GM12878 (cell line): ENCODE measurements at regions not wholly inside any gene's neighbourhood (a gene's known extent, or its start where the extent isn't known, plus 50 kb on each side); places are given as distances from the start of the nearest gene placed in this dataset.

Source experiments
- ATAC-seq: fragments of 200-7000 bp; cut with Tn5 transposase; 3 replicates; pipeline ENCODE4 v1.9.1; 2020; ENCODE audit warnings: mild to moderate bottlenecking, moderate library complexity
- BruUV-seq: library from RNA; stranded (reverse); fragments of 400-500 nt; replicated peaks from 2 replicates; lab custom pipeline; 2021; lab: Mats Ljungman, UMichigan
- CTCF ChIA-PET: fragments of 300-600 bp; sonication (Branson Sonifier 250); formaldehyde crosslinking; extraction: SDS; loops from one replicate; lab custom pipeline; 2021; ENCODE audit warnings: inconsistent platforms; lab: Yijun Ruan, JAX
- POLR2A ChIA-PET: fragments of 350-600 bp; formaldehyde crosslinking; extraction: SDS; loops from one replicate; lab custom pipeline; 2021; ENCODE audit warnings: inconsistent platforms; lab: Charles Lee
- RAD21 ChIA-PET: fragments of 300-600 bp; sonication (Branson Sonifier 250); formaldehyde crosslinking; loops from one replicate; lab custom pipeline; 2023; ENCODE audit warnings: antibody characterized with exemption; ENCODE audit not compliant: unreplicated experiment; lab: Charles Lee
- SMC1A ChIA-PET: fragments of 300-600 bp; sonication (Branson Sonifier 250); formaldehyde crosslinking; loops from one replicate; lab custom pipeline; 2023; ENCODE audit not compliant: unreplicated experiment, uncharacterized antibody; lab: Charles Lee
- DNase-seq: peaks from one replicate; pipeline ENCODE4 v3.0.0-alpha.2; 2011; ENCODE audit warnings: low read depth, low spot score
- FAIRE-seq: peaks from 3 replicates; lab custom pipeline; 2011; peaks lifted over from hg19 to GRCh38; lab: Jason Lieb, UNC
- H2AFZ ChIP-seq: 2 replicates; pipeline ENCODE4 v1.6.0; 2011; ENCODE audit warnings: low read depth, low read length, control low read depth; ENCODE audit not compliant: control insufficient read depth
- H3K27ac ChIP-seq: 2 replicates; pipeline ENCODE4 v1.5.1; 2011; ENCODE audit warnings: control low read depth; ENCODE audit not compliant: control insufficient read depth, insufficient read depth
- H3K27me3 ChIP-seq, 2 experiments: replicated peaks in 1 of 2; 2 replicates each; pipeline versions ENCODE4 v1.6.0 to v1.6.1; 2011; ENCODE audit warnings: low read length in 1 of 2; ENCODE audit not compliant: control insufficient read depth in 2 of 2, insufficient read depth in 2 of 2
- H3K36me3 ChIP-seq, 2 experiments: 2 replicates each; pipeline ENCODE4 v1.5.1; 2011; ENCODE audit warnings: low read length in 1 of 2; ENCODE audit not compliant: control insufficient read depth in 2 of 2, insufficient read depth in 2 of 2
- H3K4me1 ChIP-seq: 2 replicates; pipeline ENCODE4 v1.6.1; 2011; ENCODE audit warnings: mild to moderate bottlenecking, low read length, moderate library complexity, mixed read lengths; ENCODE audit not compliant: control insufficient read depth, insufficient read depth
- H3K4me2 ChIP-seq: 2 replicates; pipeline ENCODE4 v1.6.0; 2011; ENCODE audit warnings: control low read depth; ENCODE audit not compliant: control insufficient read depth, insufficient read depth
- H3K4me3 ChIP-seq: fragments of 200-600 bp; sonication (generic); 2 replicates; pipeline ENCODE4 v1.5.1; 2016
- H3K79me2 ChIP-seq: 2 replicates; pipeline ENCODE4 v1.6.0; 2011; ENCODE audit warnings: low read length; ENCODE audit not compliant: control insufficient read depth, insufficient read depth
- H3K9ac ChIP-seq: 2 replicates; pipeline ENCODE4 v1.8.0; 2011; ENCODE audit warnings: low read length, control low read depth, mixed read lengths; ENCODE audit not compliant: control insufficient read depth, insufficient read depth
- H3K9me3 ChIP-seq: replicated peaks from 3 replicates; pipeline ENCODE4 v1.5.1; 2011; ENCODE audit warnings: mild to moderate bottlenecking, low read length; ENCODE audit not compliant: control insufficient read depth, insufficient read depth
- H4K20me1 ChIP-seq: 2 replicates; pipeline ENCODE4 v1.6.0; 2011; ENCODE audit not compliant: control insufficient read depth, insufficient read depth
- ATF7 ChIP-seq: fragments of 450-650 bp; IDR thresholded peaks from 2 replicates; pipeline ENCODE4 v1.6.1; 2016; ENCODE audit warnings: low read depth, mild to moderate bottlenecking
- BACH1 ChIP-seq: fragments of 450-650 bp; IDR thresholded peaks from 2 replicates; pipeline ENCODE4 v1.6.1; 2017; ENCODE audit warnings: mild to moderate bottlenecking, borderline replicate concordance
- BRCA1 ChIP-seq: IDR thresholded peaks from 2 replicates; pipeline ENCODE4 v1.6.1; 2011; ENCODE audit warnings: low read depth, low read length, improper control_type of control experiment
- DPF2 ChIP-seq: fragments of 450-650 bp; IDR thresholded peaks from 2 replicates; pipeline ENCODE4 v1.6.1; 2017; ENCODE audit warnings: mild to moderate bottlenecking
- IKZF2 ChIP-seq, 2 experiments: fragments of 450-650 bp; IDR thresholded peaks; 2 replicates each; pipeline ENCODE4 v1.6.1; 2017; ENCODE audit warnings: mild to moderate bottlenecking in 2 of 2, moderate library complexity in 2 of 2
- MTA3 ChIP-seq: IDR thresholded peaks from 2 replicates; pipeline ENCODE4 v1.6.1; 2012; ENCODE audit warnings: low read length, inconsistent platforms, borderline replicate concordance
- NFYB ChIP-seq: IDR thresholded peaks from 2 replicates; pipeline ENCODE4 v1.6.1; 2011; ENCODE audit warnings: low read depth, mild to moderate bottlenecking, low read length, improper control_type of control experiment, moderate library complexity; ENCODE audit not compliant: insufficient read depth
- POLR2A ChIP-seq: IDR thresholded peaks from 2 replicates; pipeline ENCODE4 v1.6.1; 2011; ENCODE audit warnings: low read depth, mild to moderate bottlenecking, low read length
- RBBP5 ChIP-seq: fragments of 200-600 bp; sonication (generic); conservative IDR thresholded peaks from 2 replicates; pipeline ENCODE4 v1.6.1; 2016
- RELA ChIP-seq: fragments of 450-650 bp; IDR thresholded peaks from 2 replicates; pipeline ENCODE4 v1.8.0; 2014; ENCODE audit warnings: borderline replicate concordance; ENCODE audit not compliant: partially characterized antibody
- SMARCA5 ChIP-seq: fragments of 450-650 bp; IDR thresholded peaks from 2 replicates; pipeline ENCODE4 v1.6.1; 2017; ENCODE audit warnings: mild to moderate bottlenecking
- TCF7 ChIP-seq: IDR thresholded peaks from 2 replicates; pipeline ENCODE4 v1.6.1; 2014; ENCODE audit warnings: antibody characterized with exemption, borderline replicate concordance
- YY1 ChIP-seq: IDR thresholded peaks from 2 replicates; pipeline ENCODE4 v1.6.1; 2011; ENCODE audit warnings: low read depth, mild to moderate bottlenecking, low read length
- ZNF24 ChIP-seq: fragments of 450-650 bp; IDR thresholded peaks from 2 replicates; pipeline ENCODE4 v1.6.1; 2017; ENCODE audit warnings: antibody characterized with exemption, mild to moderate bottlenecking
- WGBS: methylation state at CpG from one replicate; pipeline ENCODE4 v1.1.6; 2016; ENCODE audit warnings: low lambda C conversion rate; ENCODE audit not compliant: insufficient replicate concordance, insufficient coverage; ENCODE audit errors: missing lambda C conversion rate; 5-methylcytosine and 5-hydroxymethylcytosine counted together
- in situ Hi-C: fragments of 300-500 bp; cut with MboI; formaldehyde crosslinking; loops from 9 replicates; pipeline ENCODE4 v1.14.3; 2018; ENCODE audit warnings: mixed read lengths
- intact Hi-C: fragments of 100-400 bp; cut with micrococcal nuclease; formaldehyde crosslinking; loops from one replicate; pipeline ENCODE4 v1.14.2; 2022; ENCODE audit not compliant: unreplicated experiment
- TF ChIP-seq, protein P1 (sequence below): fragments of 450-650 bp; formaldehyde crosslinking; IDR thresholded peaks from 2 replicates; pipeline ENCODE4 v1.4.0; 2022; ENCODE audit warnings: mild to moderate bottlenecking, moderate library complexity
- TF ChIP-seq, protein P2 (sequence below): IDR thresholded peaks from 2 replicates; pipeline ENCODE4 v1.6.1; 2011; ENCODE audit warnings: low read depth, low read length, improper control_type of control experiment, borderline replicate concordance
- TF ChIP-seq, protein P3 (sequence below), 3 experiments: IDR thresholded peaks in 2 of 3; conservative IDR thresholded peaks in 1 of 3; 2 replicates each; pipeline ENCODE4 v1.5.1; 2011; ENCODE audit warnings: low read depth in 3 of 3, low read length in 3 of 3, mild to moderate bottlenecking in 3 of 3, control low read depth in 2 of 3, moderate library complexity in 2 of 3, inconsistent platforms in 1 of 3, mixed read lengths in 1 of 3; ENCODE audit not compliant: control insufficient read depth in 2 of 3, insufficient read depth in 1 of 3; ENCODE audit errors: extremely low read depth in 1 of 3
- TF ChIP-seq, protein P4 (sequence below): fragments of 450-650 bp; IDR thresholded peaks from 2 replicates; pipeline ENCODE4 v1.6.1; 2017; ENCODE audit warnings: low read depth, mild to moderate bottlenecking, moderate library complexity
- TF ChIP-seq, protein P5 (sequence below): fragments of 150-350 bp; IDR thresholded peaks from 2 replicates; pipeline ENCODE4 v1.6.1; 2014; ENCODE audit warnings: mild to moderate bottlenecking, low read depth, low read length

DNA sequence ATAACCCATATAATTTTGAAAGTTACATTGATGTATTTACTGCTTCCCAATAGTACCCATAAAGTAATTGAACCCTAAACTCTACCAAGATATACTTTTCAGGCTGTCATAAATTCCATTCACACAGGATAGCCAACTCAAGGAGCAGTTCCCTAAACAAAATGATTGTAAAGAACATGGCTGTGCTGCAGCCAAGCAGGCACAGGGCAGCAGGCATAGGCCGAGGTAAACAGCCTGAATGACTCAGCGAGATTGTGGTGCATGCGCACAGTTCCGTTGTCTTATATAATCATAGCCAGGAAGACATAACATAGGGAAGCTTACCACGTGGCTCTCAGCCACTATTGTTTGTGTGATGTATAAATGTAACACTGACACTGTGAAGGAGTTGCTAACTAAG, 344.9 kb downstream of the FSCB start:
- Histone ChIP-seq H3K36me3 (no peaks in the 10 kb centered on the region), H3K4me3 (no peak overlapping the region), H3K79me2 (no peaks in the 10 kb centered on the region), H3K27ac (no peak overlapping the region), H4K20me1 (no peaks in the 10 kb centered on the region), H3K9me3 (no peaks in the 10 kb centered on the region), H3K9ac (no peak overlapping the region), H3K4me1 (no peaks in the 10 kb centered on the region), H2AFZ (no peak overlapping the region), H3K27me3 (no peaks in the 10 kb centered on the region), H3K4me2 (no peak overlapping the region)
- ATAC-seq (no peak), DNase-seq (no peak), FAIRE-seq (no peak)
- WGBS, result 42% methylated on average over 5 of the region's 5 CpGs
- no TSS peak for BruUV-seq
- ChIA-PET CTCF (no interaction called here), SMC1A (no interaction called here), POLR2A (no interaction called here), RAD21 (no interaction called here)
- intact Hi-C loops (no loop called here), in situ Hi-C loops (no loop called here)
- TF ChIP-seq, protein P1, sequence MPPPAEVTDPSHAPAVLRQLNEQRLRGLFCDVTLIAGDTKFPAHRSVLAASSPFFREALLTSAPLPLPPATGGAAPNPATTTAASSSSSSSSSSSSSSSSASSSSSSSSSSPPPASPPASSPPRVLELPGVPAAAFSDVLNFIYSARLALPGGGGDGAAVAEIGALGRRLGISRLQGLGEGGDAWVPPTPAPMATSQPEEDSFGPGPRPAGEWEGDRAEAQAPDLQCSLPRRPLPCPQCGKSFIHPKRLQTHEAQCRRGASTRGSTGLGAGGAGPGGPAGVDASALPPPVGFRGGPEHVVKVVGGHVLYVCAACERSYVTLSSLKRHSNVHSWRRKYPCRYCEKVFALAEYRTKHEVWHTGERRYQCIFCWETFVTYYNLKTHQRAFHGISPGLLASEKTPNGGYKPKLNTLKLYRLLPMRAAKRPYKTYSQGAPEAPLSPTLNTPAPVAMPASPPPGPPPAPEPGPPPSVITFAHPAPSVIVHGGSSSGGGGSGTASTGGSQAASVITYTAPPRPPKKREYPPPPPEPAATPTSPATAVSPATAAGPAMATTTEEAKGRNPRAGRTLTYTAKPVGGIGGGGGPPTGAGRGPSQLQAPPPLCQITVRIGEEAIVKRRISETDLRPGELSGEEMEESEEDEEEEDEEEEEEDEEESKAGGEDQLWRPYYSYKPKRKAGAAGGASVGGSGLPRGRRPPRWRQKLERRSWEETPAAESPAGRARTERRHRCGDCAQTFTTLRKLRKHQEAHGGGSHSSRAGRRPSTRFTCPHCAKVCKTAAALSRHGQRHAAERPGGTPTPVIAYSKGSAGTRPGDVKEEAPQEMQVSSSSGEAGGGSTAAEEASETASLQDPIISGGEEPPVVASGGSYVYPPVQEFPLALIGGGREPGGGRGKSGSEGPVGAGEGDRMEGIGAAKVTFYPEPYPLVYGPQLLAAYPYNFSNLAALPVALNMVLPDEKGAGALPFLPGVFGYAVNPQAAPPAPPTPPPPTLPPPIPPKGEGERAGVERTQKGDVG (CRISPR knock-in tag), result no peak
- TF ChIP-seq SMARCA5, result no peak
- no peak for TF ChIP-seq MTA3
- no peak for TF ChIP-seq IKZF2 (IDR thresholded peaks at IDR 0.05)
- no peak for TF ChIP-seq ZNF24
- TF ChIP-seq BRCA1, result no peak
- no peak for TF ChIP-seq BACH1
- TF ChIP-seq, protein P2, sequence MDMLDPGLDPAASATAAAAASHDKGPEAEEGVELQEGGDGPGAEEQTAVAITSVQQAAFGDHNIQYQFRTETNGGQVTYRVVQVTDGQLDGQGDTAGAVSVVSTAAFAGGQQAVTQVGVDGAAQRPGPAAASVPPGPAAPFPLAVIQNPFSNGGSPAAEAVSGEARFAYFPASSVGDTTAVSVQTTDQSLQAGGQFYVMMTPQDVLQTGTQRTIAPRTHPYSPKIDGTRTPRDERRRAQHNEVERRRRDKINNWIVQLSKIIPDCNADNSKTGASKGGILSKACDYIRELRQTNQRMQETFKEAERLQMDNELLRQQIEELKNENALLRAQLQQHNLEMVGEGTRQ, result no peak
- TF ChIP-seq, protein P3, sequence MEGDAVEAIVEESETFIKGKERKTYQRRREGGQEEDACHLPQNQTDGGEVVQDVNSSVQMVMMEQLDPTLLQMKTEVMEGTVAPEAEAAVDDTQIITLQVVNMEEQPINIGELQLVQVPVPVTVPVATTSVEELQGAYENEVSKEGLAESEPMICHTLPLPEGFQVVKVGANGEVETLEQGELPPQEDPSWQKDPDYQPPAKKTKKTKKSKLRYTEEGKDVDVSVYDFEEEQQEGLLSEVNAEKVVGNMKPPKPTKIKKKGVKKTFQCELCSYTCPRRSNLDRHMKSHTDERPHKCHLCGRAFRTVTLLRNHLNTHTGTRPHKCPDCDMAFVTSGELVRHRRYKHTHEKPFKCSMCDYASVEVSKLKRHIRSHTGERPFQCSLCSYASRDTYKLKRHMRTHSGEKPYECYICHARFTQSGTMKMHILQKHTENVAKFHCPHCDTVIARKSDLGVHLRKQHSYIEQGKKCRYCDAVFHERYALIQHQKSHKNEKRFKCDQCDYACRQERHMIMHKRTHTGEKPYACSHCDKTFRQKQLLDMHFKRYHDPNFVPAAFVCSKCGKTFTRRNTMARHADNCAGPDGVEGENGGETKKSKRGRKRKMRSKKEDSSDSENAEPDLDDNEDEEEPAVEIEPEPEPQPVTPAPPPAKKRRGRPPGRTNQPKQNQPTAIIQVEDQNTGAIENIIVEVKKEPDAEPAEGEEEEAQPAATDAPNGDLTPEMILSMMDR (IDR thresholded peaks at IDR 0.05 in 2 of 3, conservative IDR thresholded peaks at IDR 0.05 in 1 of 3; ENCODE audit: control insufficient read depth in 2 of 3, extremely low read depth in 1 of 3, insufficient read depth in 1 of 3, low read depth in 3 of 3, low read length in 3 of 3), result no peak
- TF ChIP-seq POLR2A, result no peak
- TF ChIP-seq, protein P4, sequence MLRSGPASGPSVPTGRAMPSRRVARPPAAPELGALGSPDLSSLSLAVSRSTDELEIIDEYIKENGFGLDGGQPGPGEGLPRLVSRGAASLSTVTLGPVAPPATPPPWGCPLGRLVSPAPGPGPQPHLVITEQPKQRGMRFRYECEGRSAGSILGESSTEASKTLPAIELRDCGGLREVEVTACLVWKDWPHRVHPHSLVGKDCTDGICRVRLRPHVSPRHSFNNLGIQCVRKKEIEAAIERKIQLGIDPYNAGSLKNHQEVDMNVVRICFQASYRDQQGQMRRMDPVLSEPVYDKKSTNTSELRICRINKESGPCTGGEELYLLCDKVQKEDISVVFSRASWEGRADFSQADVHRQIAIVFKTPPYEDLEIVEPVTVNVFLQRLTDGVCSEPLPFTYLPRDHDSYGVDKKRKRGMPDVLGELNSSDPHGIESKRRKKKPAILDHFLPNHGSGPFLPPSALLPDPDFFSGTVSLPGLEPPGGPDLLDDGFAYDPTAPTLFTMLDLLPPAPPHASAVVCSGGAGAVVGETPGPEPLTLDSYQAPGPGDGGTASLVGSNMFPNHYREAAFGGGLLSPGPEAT, result no peak
- TF ChIP-seq YY1, result no peak
- TF ChIP-seq TCF7, result no peak
- no peak for TF ChIP-seq RBBP5
- TF ChIP-seq, protein P5, sequence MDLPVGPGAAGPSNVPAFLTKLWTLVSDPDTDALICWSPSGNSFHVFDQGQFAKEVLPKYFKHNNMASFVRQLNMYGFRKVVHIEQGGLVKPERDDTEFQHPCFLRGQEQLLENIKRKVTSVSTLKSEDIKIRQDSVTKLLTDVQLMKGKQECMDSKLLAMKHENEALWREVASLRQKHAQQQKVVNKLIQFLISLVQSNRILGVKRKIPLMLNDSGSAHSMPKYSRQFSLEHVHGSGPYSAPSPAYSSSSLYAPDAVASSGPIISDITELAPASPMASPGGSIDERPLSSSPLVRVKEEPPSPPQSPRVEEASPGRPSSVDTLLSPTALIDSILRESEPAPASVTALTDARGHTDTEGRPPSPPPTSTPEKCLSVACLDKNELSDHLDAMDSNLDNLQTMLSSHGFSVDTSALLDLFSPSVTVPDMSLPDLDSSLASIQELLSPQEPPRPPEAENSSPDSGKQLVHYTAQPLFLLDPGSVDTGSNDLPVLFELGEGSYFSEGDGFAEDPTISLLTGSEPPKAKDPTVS, result no peak
- no peak for TF ChIP-seq RELA
- TF ChIP-seq ATF7, result no peak
- no peak for TF ChIP-seq DPF2
- TF ChIP-seq NFYB, result no peak
